ENCODE measurements at regions not wholly inside any gene's neighbourhood (a gene's known extent, or its start where the extent isn't known, plus 50 kb on each side); places are given as distances from the start of the nearest gene placed in this dataset.

DNA sequence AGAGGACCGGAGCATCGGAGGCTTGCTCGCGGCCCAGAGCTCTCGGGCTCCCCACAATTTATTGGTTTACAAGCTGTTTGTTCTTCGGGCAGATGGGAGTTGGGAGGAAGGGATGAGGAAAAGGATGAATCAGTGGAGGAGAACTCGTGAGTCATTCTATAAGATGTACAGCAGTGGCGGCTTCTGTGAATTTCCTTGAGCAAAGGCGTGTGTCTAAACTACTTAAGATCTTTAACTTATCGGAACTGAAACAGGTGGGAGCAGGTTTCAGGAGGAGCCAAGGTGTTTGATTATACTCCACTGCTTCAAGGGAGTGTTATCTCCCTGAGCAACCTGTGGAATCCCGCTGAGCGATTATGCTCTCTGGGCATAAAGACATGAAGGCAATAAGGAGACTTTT, 50.5 kb upstream of the IBTK start:
- ATAC-seq = peak; percentile 72

Data from esophagus mucosa (tissue), 1 donor.